ENCODE measurements at regions not wholly inside any gene's neighbourhood (a gene's known extent, or its start where the extent isn't known, plus 50 kb on each side); places are given as distances from the start of the nearest gene placed in this dataset.

- no peaks in the 10 kb centered on the region for H3K9me3 ChIP-seq
These were observed 184.9 kb downstream of the RTP5 start for GRCh38 chr2:242054406-242054805.

GRCh38 chr2:242054881-242055801 is 185.6 kb downstream of the RTP5 start:
- H3K4me3 ChIP-seq (ENCODE audit: low read depth, low read length), result no peak overlapping the region
- peaks cover 14% of the 10 kb centered on the region for H3K27me3 ChIP-seq
- no peaks in the 10 kb centered on the region for H3K4me1 ChIP-seq
- no peaks in the 10 kb centered on the region for H3K9me3 ChIP-seq
- no peak for DNase-seq
- no peaks in the 10 kb centered on the region for H3K36me3 ChIP-seq
- TF ChIP-seq, protein P1, sequence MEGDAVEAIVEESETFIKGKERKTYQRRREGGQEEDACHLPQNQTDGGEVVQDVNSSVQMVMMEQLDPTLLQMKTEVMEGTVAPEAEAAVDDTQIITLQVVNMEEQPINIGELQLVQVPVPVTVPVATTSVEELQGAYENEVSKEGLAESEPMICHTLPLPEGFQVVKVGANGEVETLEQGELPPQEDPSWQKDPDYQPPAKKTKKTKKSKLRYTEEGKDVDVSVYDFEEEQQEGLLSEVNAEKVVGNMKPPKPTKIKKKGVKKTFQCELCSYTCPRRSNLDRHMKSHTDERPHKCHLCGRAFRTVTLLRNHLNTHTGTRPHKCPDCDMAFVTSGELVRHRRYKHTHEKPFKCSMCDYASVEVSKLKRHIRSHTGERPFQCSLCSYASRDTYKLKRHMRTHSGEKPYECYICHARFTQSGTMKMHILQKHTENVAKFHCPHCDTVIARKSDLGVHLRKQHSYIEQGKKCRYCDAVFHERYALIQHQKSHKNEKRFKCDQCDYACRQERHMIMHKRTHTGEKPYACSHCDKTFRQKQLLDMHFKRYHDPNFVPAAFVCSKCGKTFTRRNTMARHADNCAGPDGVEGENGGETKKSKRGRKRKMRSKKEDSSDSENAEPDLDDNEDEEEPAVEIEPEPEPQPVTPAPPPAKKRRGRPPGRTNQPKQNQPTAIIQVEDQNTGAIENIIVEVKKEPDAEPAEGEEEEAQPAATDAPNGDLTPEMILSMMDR (IDR thresholded peaks at IDR 0.05; ENCODE audit: low read depth, low read length), result no peak

More at GRCh38 chr2:242054406-242054805, 184.9 kb downstream of the RTP5 start:
- DNase-seq, result no peak
- Histone ChIP-seq H3K4me3 (ENCODE audit: low read depth, low read length) (no peak overlapping the region), H3K27me3 (peaks cover 12% of the 10 kb centered on the region), H3K36me3 (no peaks in the 10 kb centered on the region), H3K4me1 (no peaks in the 10 kb centered on the region)
- TF ChIP-seq, protein P1 (IDR thresholded peaks at IDR 0.05; ENCODE audit: low read depth, low read length), result no peak

DNA sequence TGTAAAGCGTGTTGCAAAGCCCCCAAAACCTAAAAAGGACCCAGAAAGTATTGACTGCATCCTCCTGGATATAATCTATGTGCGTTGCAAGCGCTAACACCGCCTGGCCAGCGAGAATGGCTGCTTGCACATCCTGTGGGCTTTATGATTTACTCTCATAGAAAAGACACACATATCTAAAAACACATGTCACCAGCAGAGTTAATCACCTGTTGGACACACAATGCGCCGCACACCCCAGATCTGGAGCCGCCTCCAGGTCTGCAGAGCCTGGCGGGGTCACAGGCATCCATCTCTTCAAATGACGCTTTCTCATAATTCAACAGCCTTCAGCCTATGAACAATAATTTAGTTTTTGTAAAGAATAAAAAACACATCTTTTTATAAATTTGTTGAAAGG is 186.5 kb downstream of the RTP5 start:
- peaks cover 14% of the 10 kb centered on the region for H3K27me3 ChIP-seq
- H3K4me3 ChIP-seq (ENCODE audit: low read depth, low read length), result no peak overlapping the region
- H3K36me3 ChIP-seq, result no peaks in the 10 kb centered on the region
- H3K9me3 ChIP-seq, result no peaks in the 10 kb centered on the region
- TF ChIP-seq, protein P1 (IDR thresholded peaks at IDR 0.05; ENCODE audit: low read depth, low read length), result no peak
- no peak for DNase-seq
- H3K4me1 ChIP-seq, result no peaks in the 10 kb centered on the region

DNA sequence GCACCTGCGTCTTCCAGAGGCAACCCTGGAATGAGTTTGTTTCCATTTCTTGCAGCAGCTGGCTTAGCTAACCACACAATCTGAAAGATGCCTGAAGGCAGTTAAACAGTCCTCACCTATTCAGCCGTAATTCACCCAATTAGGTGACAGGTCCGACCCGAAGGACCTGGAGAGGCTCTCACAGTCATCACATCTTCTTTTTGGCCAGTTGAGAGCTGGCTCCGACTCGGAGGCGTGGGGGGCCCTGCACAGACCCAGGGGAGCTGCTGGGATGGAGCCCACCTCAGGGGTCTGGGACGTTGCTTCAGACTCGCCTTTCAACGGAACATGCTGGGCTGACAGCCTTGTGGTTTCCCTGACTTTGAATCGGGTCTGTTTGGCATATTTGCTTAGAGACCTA is 187.3 kb downstream of the RTP5 start:
- no peaks in the 10 kb centered on the region; the same call in 1 of the 2 replicates for H3K9me3 ChIP-seq
- H3K4me3 ChIP-seq (ENCODE audit: low read depth, low read length), result no peak overlapping the region
- TF ChIP-seq, protein P1 (IDR thresholded peaks at IDR 0.05; ENCODE audit: low read depth, low read length), result no peak
- H3K4me1 ChIP-seq, result no peaks in the 10 kb centered on the region
- no peaks in the 10 kb centered on the region for H3K36me3 ChIP-seq
- peaks cover 14% of the 10 kb centered on the region for H3K27me3 ChIP-seq
- no peak for DNase-seq

DNA sequence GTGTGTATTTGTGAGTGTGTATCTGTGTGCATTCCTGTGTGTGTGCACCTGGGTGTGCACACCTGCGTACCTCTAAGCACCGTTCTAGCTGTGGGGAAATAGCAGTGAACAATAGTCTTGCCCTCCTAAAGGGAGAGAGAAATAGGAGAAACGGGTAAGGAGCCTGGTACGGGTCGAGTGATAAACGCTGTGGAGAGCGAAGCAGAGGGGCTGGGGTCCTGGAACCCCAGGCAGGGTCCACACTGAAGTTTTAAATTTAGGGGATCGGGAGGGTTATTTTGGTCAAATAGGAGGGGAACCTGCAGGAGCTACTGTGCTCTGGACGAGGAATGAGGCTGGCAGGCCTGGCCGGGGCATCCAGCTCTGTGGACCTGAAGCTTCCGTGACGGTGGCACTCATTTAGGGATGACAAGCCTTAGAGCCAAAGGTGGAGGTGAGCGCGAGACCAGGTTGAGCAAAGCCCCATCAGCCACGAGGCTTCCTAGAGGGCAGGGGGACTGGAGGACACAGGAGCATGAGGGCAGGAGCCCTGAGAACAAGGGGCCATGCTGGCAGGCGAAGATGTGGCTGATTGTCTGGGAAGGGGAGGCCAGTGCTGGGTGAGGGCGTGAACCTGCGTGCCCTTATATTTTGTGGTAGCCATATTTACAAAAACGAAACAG is 188.0 kb downstream of the RTP5 start:
- H3K27me3 ChIP-seq, result peaks cover 14% of the 10 kb centered on the region
- H3K4me1 ChIP-seq, result no peaks in the 10 kb centered on the region
- no peaks in the 10 kb centered on the region; the same call in 1 of the 2 replicates for H3K9me3 ChIP-seq
- no peaks in the 10 kb centered on the region for H3K36me3 ChIP-seq
- H3K4me3 ChIP-seq (ENCODE audit: low read depth, low read length), result no peak overlapping the region
- no peak for DNase-seq
- TF ChIP-seq, protein P1 (IDR thresholded peaks at IDR 0.05; ENCODE audit: low read depth, low read length), result no peak

Measured in BE2C (cell line).